ENCODE measurements at regions not wholly inside any gene's neighbourhood (a gene's known extent, or its start where the extent isn't known, plus 50 kb on each side); places are given as distances from the start of the nearest gene placed in this dataset.

GRCh38 chr6:105748737-105749161 is 337.4 kb upstream of the PRDM1 start (continued):
- no peak for TF ChIP-seq GABPA (IDR thresholded peaks at IDR 0.05; ENCODE audit: low read depth)
- TF ChIP-seq POLR2AphosphoS5 (IDR thresholded peaks at IDR 0.05; ENCODE audit: low read depth, low read length) = no peak
- TF ChIP-seq CHD2 (IDR thresholded peaks at IDR 0.05; ENCODE audit: low read length, partially characterized antibody) = no peak

- H3K4me3 ChIP-seq (ENCODE audit: low read depth in 2 of 2, low read length in 1 of 2) = no peak overlapping the region
- H3K4me2 ChIP-seq = no peak overlapping the region
- H4K20me1 ChIP-seq (ENCODE audit: insufficient read depth) = no peaks in the 10 kb centered on the region
- 70% methylated on average over 3 of the region's 3 CpGs for WGBS (ENCODE audit: low lambda C conversion rate)
- POLR2A ChIA-PET = no interaction called here
- H3K9ac ChIP-seq = no peak overlapping the region
- no peaks in the 10 kb centered on the region for H3K9me3 ChIP-seq
- H3K36me3 ChIP-seq (replicated peaks in 1 of 2; ENCODE audit: control insufficient read depth in 1 of 2, insufficient read depth in 2 of 2, low read length in 1 of 2) = no peaks in the 10 kb centered on the region
- CTCF ChIA-PET = interaction anchor here (1.4 kb wide), 1 partner anchor 316 kb away, joined by 4 read pairs; no protein-coding TSS in a partner anchor
- no peaks in the 10 kb centered on the region for H3K79me2 ChIP-seq (ENCODE audit: insufficient read depth)
- DNase-seq = no peak
- H2AFZ ChIP-seq (ENCODE audit: low read depth) = no peak overlapping the region
- H3K9me2 ChIP-seq = no peaks in the 10 kb centered on the region
- H3K27me3 ChIP-seq (ENCODE audit: insufficient read depth) = no peaks in the 10 kb centered on the region
- no peak overlapping the region for H3K27ac ChIP-seq (ENCODE audit: low read depth in 2 of 2, low read length in 1 of 2)
- TF ChIP-seq RXRA (IDR thresholded peaks at IDR 0.05; ENCODE audit: borderline replicate concordance, low read depth) (no peak), MEF2A (IDR thresholded peaks at IDR 0.05; ENCODE audit: borderline replicate concordance, low read depth) (no peak), CHD2 (IDR thresholded peaks at IDR 0.05; ENCODE audit: low read length, partially characterized antibody) (no peak), RCOR1 (IDR thresholded peaks at IDR 0.05; ENCODE audit: low read length) (no peak), NFIC (IDR thresholded peaks at IDR 0.05; ENCODE audit: borderline replicate concordance) (no peak), REST (IDR thresholded peaks at IDR 0.05; ENCODE audit: low read depth, low read length) (no peak), MXI1 (IDR thresholded peaks at IDR 0.05; ENCODE audit: low read depth, low read length) (no peak)
- TF ChIP-seq, protein P1, sequence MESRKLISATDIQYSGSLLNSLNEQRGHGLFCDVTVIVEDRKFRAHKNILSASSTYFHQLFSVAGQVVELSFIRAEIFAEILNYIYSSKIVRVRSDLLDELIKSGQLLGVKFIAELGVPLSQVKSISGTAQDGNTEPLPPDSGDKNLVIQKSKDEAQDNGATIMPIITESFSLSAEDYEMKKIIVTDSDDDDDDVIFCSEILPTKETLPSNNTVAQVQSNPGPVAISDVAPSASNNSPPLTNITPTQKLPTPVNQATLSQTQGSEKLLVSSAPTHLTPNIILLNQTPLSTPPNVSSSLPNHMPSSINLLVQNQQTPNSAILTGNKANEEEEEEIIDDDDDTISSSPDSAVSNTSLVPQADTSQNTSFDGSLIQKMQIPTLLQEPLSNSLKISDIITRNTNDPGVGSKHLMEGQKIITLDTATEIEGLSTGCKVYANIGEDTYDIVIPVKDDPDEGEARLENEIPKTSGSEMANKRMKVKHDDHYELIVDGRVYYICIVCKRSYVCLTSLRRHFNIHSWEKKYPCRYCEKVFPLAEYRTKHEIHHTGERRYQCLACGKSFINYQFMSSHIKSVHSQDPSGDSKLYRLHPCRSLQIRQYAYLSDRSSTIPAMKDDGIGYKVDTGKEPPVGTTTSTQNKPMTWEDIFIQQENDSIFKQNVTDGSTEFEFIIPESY (IDR thresholded peaks at IDR 0.05; ENCODE audit: borderline replicate concordance, low read depth) = no peak
- H3K4me1 ChIP-seq (ENCODE audit: control insufficient read depth in 1 of 2, insufficient read depth in 2 of 2, low read depth in 1 of 2, low read length in 1 of 2) = 0 out of 4 replicates have a peak, but pooled peaks cover 0 to 6% of the 10 kb centered on the region in 2 experiments
- peaks cover 8% of the 10 kb centered on the region for H3F3A ChIP-seq (replicated peaks; ENCODE audit: insufficient read depth)
These were observed 338.2 kb upstream of the PRDM1 start for GRCh38 chr6:105747823-105748405.
